ENCODE measurements at regions not wholly inside any gene's neighbourhood (a gene's known extent, or its start where the extent isn't known, plus 50 kb on each side); places are given as distances from the start of the nearest gene placed in this dataset.

- no peak for TF ChIP-seq REST (IDR thresholded peaks at IDR 0.05; ENCODE audit: low read depth)
- no peak for TF ChIP-seq FOXM1 (IDR thresholded peaks at IDR 0.05; ENCODE audit: borderline replicate concordance, low read depth)
- no peak for TF ChIP-seq EP300 (IDR thresholded peaks at IDR 0.05; ENCODE audit: borderline replicate concordance)
- TF ChIP-seq CREB1 (IDR thresholded peaks at IDR 0.05; ENCODE audit: low read depth): no peak
These were observed 169.6 kb downstream of the GLI2 start for GRCh38 chr2:120905298-120905697.
